HepG2 (cell line): ENCODE measurements at regions not wholly inside any gene's neighbourhood (a gene's known extent, or its start where the extent isn't known, plus 50 kb on each side); places are given as distances from the start of the nearest gene placed in this dataset.

Source experiments
- ATAC-seq: fragments of 200-7000 bp; cut with Tn5 transposase; 3 replicates; pipeline ENCODE4 v1.9.1; 2020; ENCODE audit warnings: mild to moderate bottlenecking, moderate library complexity
- BruUV-seq: library from RNA; stranded (reverse); fragments of 400-500 nt; replicated peaks from 2 replicates; lab custom pipeline; 2021; lab: Mats Ljungman, UMichigan
- CTCF ChIA-PET: fragments of 300-600 bp; formaldehyde crosslinking; extraction: SDS; loops from one replicate; lab custom pipeline; 2021; ENCODE audit warnings: low total read pairs, inconsistent platforms, low intra/inter-chr PET ratio; lab: Yijun Ruan, JAX
- POLR2A ChIA-PET: fragments of 350-600 bp; sonication (Branson Sonifier 250); formaldehyde crosslinking; loops from one replicate; lab custom pipeline; 2020; ENCODE audit warnings: antibody characterized with exemption, inconsistent platforms; lab: Yijun Ruan, JAX
- DNase-seq: peaks from one replicate; pipeline ENCODE4 v3.0.0-alpha.2; 2015; ENCODE audit warnings: low spot score
- FAIRE-seq: peaks from 3 replicates; lab custom pipeline; 2011; peaks lifted over from hg19 to GRCh38; lab: Jason Lieb, UNC
- H2AFZ ChIP-seq: one replicate; pipeline ENCODE4 v1.6.1; 2011; ENCODE audit warnings: low read length, inconsistent platforms
- H3K27ac ChIP-seq: fragments of 300-600 bp; 3 replicates; pipeline ENCODE4 v1.8.0; 2011; ENCODE audit warnings: mixed run types, mild to moderate bottlenecking, mixed read lengths, low read length, inconsistent platforms; ENCODE audit not compliant: insufficient read depth; ENCODE audit errors: extremely low read length
- H3K27me3 ChIP-seq, 2 experiments: fragments of 200-600 bp in 1 of 2; 2 replicates in 1 of 2; 3 replicates in 1 of 2; pipeline versions ENCODE4 v1.6.0 to v1.8.0; 2011; ENCODE audit warnings: low read length in 2 of 2, mild to moderate bottlenecking in 2 of 2, moderate library complexity in 2 of 2, inconsistent platforms in 1 of 2; ENCODE audit not compliant: insufficient read depth in 2 of 2, control insufficient read depth in 1 of 2
- H3K36me3 ChIP-seq, 2 experiments: fragments of 200-600 bp in 1 of 2; replicated peaks in 1 of 2; 2 replicates in 1 of 2; 3 replicates in 1 of 2; pipeline versions ENCODE4 v1.5.1 to v1.8.0; 2011; ENCODE audit warnings: low read length in 2 of 2, inconsistent platforms in 1 of 2; ENCODE audit not compliant: insufficient read depth in 2 of 2, control insufficient read depth in 1 of 2
- H3K4me1 ChIP-seq: 2 replicates; pipeline ENCODE4 v1.5.1; 2012; ENCODE audit warnings: low read length, inconsistent platforms; ENCODE audit not compliant: insufficient read depth
- H3K4me2 ChIP-seq: 2 replicates; pipeline ENCODE4 v1.6.0; 2011; ENCODE audit warnings: low read depth, low read length, inconsistent platforms
- H3K4me3 ChIP-seq, 3 experiments: fragments of 200-600 bp in 1 of 3; sonication (generic), shearing (Covaris generic) in 1 of 3; replicated peaks in 1 of 3; 2 replicates each; pipeline ENCODE4 v1.5.1; 2011 to 2016; ENCODE audit warnings: low read length in 3 of 3, inconsistent platforms in 2 of 3, low read depth in 2 of 3, mild to moderate bottlenecking in 2 of 3, control low read depth in 1 of 3, mixed read lengths in 1 of 3; ENCODE audit not compliant: insufficient read depth in 1 of 3
- H3K79me2 ChIP-seq: one replicate; pipeline ENCODE4 v1.6.1; 2011; ENCODE audit warnings: low read length, inconsistent platforms; ENCODE audit not compliant: insufficient read depth
- H3K9ac ChIP-seq: 2 replicates; pipeline ENCODE4 v1.6.0; 2011; ENCODE audit warnings: mild to moderate bottlenecking, low read depth, low read length, inconsistent platforms; ENCODE audit not compliant: insufficient read depth
- H3K9me3 ChIP-seq: 2 replicates; pipeline ENCODE4 v1.5.1; 2012; ENCODE audit warnings: mild to moderate bottlenecking, low read length
- H4K20me1 ChIP-seq: 2 replicates; pipeline ENCODE4 v1.6.0; 2011; ENCODE audit warnings: inconsistent platforms, mild to moderate bottlenecking, low read length, moderate library complexity; ENCODE audit not compliant: insufficient read depth
- CCDC6 ChIP-seq: sonication (generic); formaldehyde crosslinking; IDR thresholded peaks from 2 replicates; pipeline ENCODE4 v1.8.1; 2022; ENCODE audit warnings: mild to moderate bottlenecking, missing genetic modification reagents, moderate library complexity
- CEBPB ChIP-seq: IDR thresholded peaks from 2 replicates; pipeline ENCODE4 v1.6.1; 2011; ENCODE audit warnings: low read depth, low read length, improper control_type of control experiment, borderline replicate concordance
- FOXJ3 ChIP-seq: sonication (generic); formaldehyde crosslinking; IDR thresholded peaks from 2 replicates; pipeline ENCODE4 v1.4.0; 2020; ENCODE audit warnings: missing genetic modification reagents, mild to moderate bottlenecking, borderline replicate concordance
- KLF6 ChIP-seq: IDR thresholded peaks from 2 replicates; pipeline ENCODE4 v1.8.0; 2016; ENCODE audit warnings: missing biosample characterization, missing genetic modification reagents
- PAWR ChIP-seq: sonication (generic); formaldehyde crosslinking; IDR thresholded peaks from 2 replicates; pipeline ENCODE4 v1.4.0; 2020; ENCODE audit warnings: missing genetic modification reagents, mild to moderate bottlenecking, borderline replicate concordance
- TAF1 ChIP-seq: sonication (generic); formaldehyde crosslinking; IDR thresholded peaks from 2 replicates; pipeline ENCODE4 v1.4.0; 2020; ENCODE audit warnings: missing genetic modification reagents
- TOPORS ChIP-seq: sonication (generic); formaldehyde crosslinking; IDR thresholded peaks from 2 replicates; pipeline ENCODE4 v1.8.0; 2023; ENCODE audit warnings: mild to moderate bottlenecking, missing genetic modification reagents
- YY1 ChIP-seq: IDR thresholded peaks from 2 replicates; pipeline ENCODE4 v1.6.1; 2011; ENCODE audit warnings: low read length, low read depth, moderate library complexity, mild to moderate bottlenecking; ENCODE audit not compliant: insufficient read depth, insufficient replicate concordance
- ZKSCAN8 ChIP-seq: IDR thresholded peaks from 2 replicates; pipeline ENCODE4 v1.6.1; 2016; ENCODE audit warnings: borderline replicate concordance, missing genetic modification reagents, missing compliant biosample characterization
- ZMYM4 ChIP-seq: sonication (generic); formaldehyde crosslinking; IDR thresholded peaks from 2 replicates; pipeline ENCODE4 v1.8.1; 2023; ENCODE audit warnings: mild to moderate bottlenecking, missing genetic modification reagents
- ZNF12 ChIP-seq: sonication (generic); formaldehyde crosslinking; IDR thresholded peaks from 2 replicates; pipeline ENCODE4 v1.5.0; 2020; ENCODE audit warnings: missing genetic modification reagents
- ZNF230 ChIP-seq: sonication (generic); formaldehyde crosslinking; IDR thresholded peaks from 2 replicates; pipeline ENCODE4 v1.4.0; 2020; ENCODE audit warnings: mild to moderate bottlenecking, missing genetic modification reagents
- ZNF280B ChIP-seq: sonication (generic); formaldehyde crosslinking; IDR thresholded peaks from 2 replicates; pipeline ENCODE4 v1.5.0; 2020; ENCODE audit warnings: missing genetic modification reagents, mild to moderate bottlenecking, borderline replicate concordance
- ZNF484 ChIP-seq: sonication (generic); formaldehyde crosslinking; IDR thresholded peaks from 2 replicates; pipeline ENCODE4 v1.5.1; 2020; ENCODE audit warnings: mild to moderate bottlenecking, low read depth, missing genetic modification reagents, borderline replicate concordance
- ZNF782 ChIP-seq: sonication (generic); formaldehyde crosslinking; IDR thresholded peaks from 2 replicates; pipeline ENCODE4 v1.4.0; 2020; ENCODE audit warnings: missing genetic modification reagents, mild to moderate bottlenecking, borderline replicate concordance
- WGBS: methylation state at CpG from one replicate; pipeline ENCODE4 v1.1.6; 2017; ENCODE audit warnings: low lambda C conversion rate; 5-methylcytosine and 5-hydroxymethylcytosine counted together
- in situ Hi-C: cut with HindIII; loops from 2 replicates; pipeline ENCODE4 v1.10.0; 2017; ENCODE audit warnings: low pct_unique_long_range_greater_than_20kb; ENCODE audit not compliant: extremely low pct_ligation_motif_present
- intact Hi-C: fragments of 100-400 bp; cut with micrococcal nuclease; formaldehyde crosslinking; loops from one replicate; pipeline ENCODE4 v1.10.0; 2022; ENCODE audit not compliant: unreplicated experiment
- TF ChIP-seq, protein P1 (sequence below): sonication (generic); formaldehyde crosslinking; IDR thresholded peaks from 2 replicates; pipeline ENCODE4 v1.5.1; 2020; ENCODE audit warnings: missing genetic modification reagents, mild to moderate bottlenecking, borderline replicate concordance

DNA sequence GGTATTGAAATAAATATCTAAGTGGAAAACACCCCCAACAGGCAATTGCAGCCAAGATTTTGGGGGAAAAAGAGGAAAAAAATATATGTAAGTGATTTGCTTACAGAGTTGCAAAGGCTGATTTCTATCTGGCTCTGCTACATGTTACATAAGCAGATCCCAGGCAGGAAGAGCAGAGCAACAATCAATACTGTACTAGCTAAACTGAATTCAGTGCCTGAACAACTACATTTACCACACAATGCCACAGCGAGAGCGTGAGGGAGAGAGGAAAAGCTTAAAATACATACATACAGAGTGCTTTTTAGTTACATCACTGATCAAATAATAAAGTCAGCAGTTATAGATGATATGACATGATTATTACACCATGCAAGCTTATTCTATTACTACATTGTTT lies 665.6 kb upstream of the ARGLU1 start:
- 18% methylated on average over 2 of the region's 2 CpGs for WGBS
- Histone ChIP-seq H4K20me1 (no peaks in the 10 kb centered on the region), H3K79me2 (no peaks in the 10 kb centered on the region), H3K4me1 (no peaks in the 10 kb centered on the region), H3K4me2 (no peak overlapping the region), H3K9ac (no peak overlapping the region), H3K27me3 (no peaks in the 10 kb centered on the region; a peak in 2 of 5 replicates), H3K9me3 (no peaks in the 10 kb centered on the region), H3K4me3 (no peak overlapping the region), H2AFZ (no peak overlapping the region), H3K36me3 (no peaks in the 10 kb centered on the region), H3K27ac (no peak overlapping the region)
- POLR2A ChIA-PET = no interaction called here
- ATAC-seq (peak; percentile 38; the same call in 1 of the 3 replicates), DNase-seq (no peak), FAIRE-seq (no peak)
- in situ Hi-C loops = no loop called here
- intact Hi-C loops = no loop called here
- no TSS peak for BruUV-seq
- no peak for TF ChIP-seq CEBPB
- no peak for TF ChIP-seq ZNF230
- no peak for TF ChIP-seq TAF1 (CRISPR knock-in tag)
- TF ChIP-seq ZMYM4 = no peak
- no peak for TF ChIP-seq FOXJ3
- TF ChIP-seq YY1 = no peak
- no peak for TF ChIP-seq TOPORS
- TF ChIP-seq CCDC6 (CRISPR knock-in tag) = no peak
- no peak for TF ChIP-seq KLF6 (CRISPR knock-in tag)
- TF ChIP-seq ZNF782 (CRISPR knock-in tag) = no peak
- TF ChIP-seq PAWR (CRISPR knock-in tag) = no peak
- no peak for TF ChIP-seq ZNF12
- no peak for TF ChIP-seq ZKSCAN8 (CRISPR knock-in tag)
- TF ChIP-seq ZNF280B (CRISPR knock-in tag) = no peak
- no peak for TF ChIP-seq ZNF484 (CRISPR knock-in tag)
- TF ChIP-seq, protein P1, sequence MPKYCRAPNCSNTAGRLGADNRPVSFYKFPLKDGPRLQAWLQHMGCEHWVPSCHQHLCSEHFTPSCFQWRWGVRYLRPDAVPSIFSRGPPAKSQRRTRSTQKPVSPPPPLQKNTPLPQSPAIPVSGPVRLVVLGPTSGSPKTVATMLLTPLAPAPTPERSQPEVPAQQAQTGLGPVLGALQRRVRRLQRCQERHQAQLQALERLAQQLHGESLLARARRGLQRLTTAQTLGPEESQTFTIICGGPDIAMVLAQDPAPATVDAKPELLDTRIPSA (CRISPR knock-in tag) = no peak
- CTCF ChIA-PET = no interaction called here
